ENCODE measurements at regions not wholly inside any gene's neighbourhood (a gene's known extent, or its start where the extent isn't known, plus 50 kb on each side); places are given as distances from the start of the nearest gene placed in this dataset.

- H3K27me3 Mint-ChIP-seq (ENCODE audit: low read depth in 3 of 3) = peaks cover 0 to 6% (median 2%) of the 10 kb centered on the region in 3 donors
- peaks cover 0 to 2% (median 0%) of the 10 kb centered on the region in 7 donors for H3K9me3 Mint-ChIP-seq
Observed at GRCh38 chr18:31255953-31256352, 62.0 kb upstream of the DSG1 start.

GRCh38 chr18:31258789-31259188, 59.2 kb upstream of the DSG1 start:
- Histone ChIP-seq H3K4me3 (replicated peaks in 1 of 3; ENCODE audit: low read depth in 2 of 3, low read length in 3 of 3) (no peak overlapping the region), H3K9me3 (replicated peaks in 1 of 2; ENCODE audit: control insufficient read depth in 1 of 2, insufficient read depth in 1 of 2, low read length in 2 of 2) (no peaks in the 10 kb centered on the region), H3K9ac (ENCODE audit: insufficient read depth, low read length, poor library complexity, severe bottlenecking) (no peak overlapping the region), H3K27me3 (ENCODE audit: control insufficient read depth in 2 of 2, insufficient read depth in 2 of 2, low read length in 2 of 2) (no peaks in the 10 kb centered on the region), H2AFZ (ENCODE audit: insufficient read depth, low read depth, low read length, poor library complexity, severe bottlenecking) (no peak overlapping the region), H3K36me3 (replicated peaks in 1 of 2; ENCODE audit: control insufficient read depth in 1 of 2, insufficient read depth in 2 of 2, low read length in 2 of 2) (no peaks in the 10 kb centered on the region), H3K79me2 (ENCODE audit: insufficient read depth, low read length) (no peaks in the 10 kb centered on the region), H3K4me2 (replicated peaks; ENCODE audit: extremely low read depth, low read length, poor library complexity, severe bottlenecking) (no peak overlapping the region), H3K27ac (ENCODE audit: low read depth in 1 of 2, low read length in 2 of 2) (no peak overlapping the region), H3K4me1 (ENCODE audit: control insufficient read depth in 1 of 2, insufficient read depth in 2 of 2, low read length in 2 of 2) (no peaks in the 10 kb centered on the region), H4K20me1 (ENCODE audit: insufficient read depth, low read length) (no peaks in the 10 kb centered on the region)
- H3K9me3 Mint-ChIP-seq = peaks cover 0 to 2% (median 0%) of the 10 kb centered on the region in 7 donors
- TF ChIP-seq CTCF (IDR thresholded peaks at IDR 0.05) = no peak
- H3K27me3 Mint-ChIP-seq (ENCODE audit: low read depth in 3 of 3) = peaks cover 0 to 5% (median 2%) of the 10 kb centered on the region in 3 donors
- no peak overlapping the region for H3K27ac Mint-ChIP-seq
- no peak overlapping the region for H3K4me3 Mint-ChIP-seq
- no peak for DNase-seq
- intact Hi-C loops (cut with micrococcal nuclease) = no loop called here
- WGBS (ENCODE audit: insufficient coverage) = no CpG with 5 or more reads among the region's 3 CpGs
- no peaks in the 10 kb centered on the region for H3K4me1 Mint-ChIP-seq
- H3K36me3 Mint-ChIP-seq = no peaks in the 10 kb centered on the region

More at GRCh38 chr18:31255953-31256352, 62.0 kb upstream of the DSG1 start:
- H3K4me1 Mint-ChIP-seq = no peaks in the 10 kb centered on the region
- Histone ChIP-seq H3K4me2 (replicated peaks; ENCODE audit: extremely low read depth, low read length, poor library complexity, severe bottlenecking) (no peak overlapping the region), H4K20me1 (ENCODE audit: insufficient read depth, low read length) (no peaks in the 10 kb centered on the region), H2AFZ (ENCODE audit: insufficient read depth, low read depth, low read length, poor library complexity, severe bottlenecking) (no peak overlapping the region), H3K36me3 (replicated peaks in 1 of 2; ENCODE audit: control insufficient read depth in 1 of 2, insufficient read depth in 2 of 2, low read length in 2 of 2) (no peaks in the 10 kb centered on the region), H3K4me3 (replicated peaks in 1 of 3; ENCODE audit: low read depth in 2 of 3, low read length in 3 of 3) (no peak overlapping the region), H3K79me2 (ENCODE audit: insufficient read depth, low read length) (no peaks in the 10 kb centered on the region), H3K9ac (ENCODE audit: insufficient read depth, low read length, poor library complexity, severe bottlenecking) (no peak overlapping the region), H3K27ac (ENCODE audit: low read depth in 1 of 2, low read length in 2 of 2) (no peak overlapping the region), H3K27me3 (ENCODE audit: control insufficient read depth in 2 of 2, insufficient read depth in 2 of 2, low read length in 2 of 2) (no peaks in the 10 kb centered on the region), H3K9me3 (replicated peaks in 1 of 2; ENCODE audit: control insufficient read depth in 1 of 2, insufficient read depth in 1 of 2, low read length in 2 of 2) (no peaks in the 10 kb centered on the region), H3K4me1 (ENCODE audit: control insufficient read depth in 1 of 2, insufficient read depth in 2 of 2, low read length in 2 of 2) (no peaks in the 10 kb centered on the region)
- peak overlapping the region in 1 of 7 donors; percentile 36 for H3K27ac Mint-ChIP-seq
- no peak for TF ChIP-seq CTCF (IDR thresholded peaks at IDR 0.05)
- DNase-seq = no peak
- no peaks in the 10 kb centered on the region for H3K36me3 Mint-ChIP-seq
- WGBS (ENCODE audit: insufficient coverage) = 100% methylated on average over 1 of the region's 1 CpG
- intact Hi-C loops (cut with micrococcal nuclease) = no loop called here
- H3K4me3 Mint-ChIP-seq = no peak overlapping the region

Data from CD14-positive monocyte (primary cell).